GM23338 (cell line): ENCODE measurements at regions not wholly inside any gene's neighbourhood (a gene's known extent, or its start where the extent isn't known, plus 50 kb on each side); places are given as distances from the start of the nearest gene placed in this dataset.

Source experiments
- ATAC-seq: fragments of 200-7000 bp; cut with Tn5 transposase; 3 replicates; pipeline ENCODE4 v1.9.1; 2020
- DNase-seq: peaks from one replicate; pipeline ENCODE4 v3.0.0-alpha.2; 2015; ENCODE audit warnings: low spot score
- H2AFZ ChIP-seq: fragments of 200-600 bp; sonication (generic); 2 replicates; pipeline ENCODE4 v1.8.0; 2016; ENCODE audit warnings: antibody characterized with exemption, mild to moderate bottlenecking, moderate library complexity
- H3F3A ChIP-seq: fragments of 200-600 bp; sonication (generic); replicated peaks from 2 replicates; pipeline ENCODE4 v1.8.0; 2017; ENCODE audit warnings: antibody characterized with exemption, mixed run types, low read depth
- H3K27ac ChIP-seq: fragments of 200-600 bp; sonication (generic); 2 replicates; pipeline ENCODE4 v1.6.1; 2016; ENCODE audit warnings: low read depth
- H3K27me3 ChIP-seq: fragments of 200-600 bp; sonication (generic); 2 replicates; pipeline ENCODE4 v1.8.0; 2016; ENCODE audit warnings: mild to moderate bottlenecking, mixed run types, moderate library complexity; ENCODE audit not compliant: insufficient read depth
- H3K36me3 ChIP-seq: fragments of 200-600 bp; sonication (generic); 2 replicates; pipeline ENCODE4 v1.8.0; 2016; ENCODE audit warnings: mild to moderate bottlenecking; ENCODE audit not compliant: insufficient read depth
- H3K4me1 ChIP-seq: fragments of 200-600 bp; sonication (generic); 2 replicates; pipeline ENCODE4 v1.8.0; 2016; ENCODE audit warnings: mild to moderate bottlenecking, moderate library complexity; ENCODE audit not compliant: insufficient read depth
- H3K4me2 ChIP-seq: fragments of 200-600 bp; sonication (generic); 2 replicates; pipeline ENCODE4 v1.7.1; 2017; ENCODE audit warnings: mixed run types
- H3K4me3 ChIP-seq: fragments of 200-600 bp; sonication (generic); 2 replicates; pipeline ENCODE4 v1.6.1; 2016; ENCODE audit warnings: mixed run types
- H3K79me2 ChIP-seq: fragments of 200-600 bp; sonication (generic); replicated peaks from 2 replicates; pipeline ENCODE4 v1.8.0; 2017; ENCODE audit warnings: mild to moderate bottlenecking; ENCODE audit not compliant: insufficient read depth
- H3K9me2 ChIP-seq: fragments of 200-600 bp; sonication (generic); 2 replicates; pipeline ENCODE4 v1.8.0; 2017; ENCODE audit not compliant: insufficient read depth
- H4K20me1 ChIP-seq: fragments of 200-600 bp; sonication (generic); replicated peaks from 2 replicates; pipeline ENCODE4 v1.8.0; 2017; ENCODE audit warnings: mild to moderate bottlenecking; ENCODE audit not compliant: insufficient read depth
- H3K27ac Mint-ChIP-seq: 2 replicates; pipeline ENCODE4 v1.8.0; 2020; ENCODE audit warnings: inconsistent platforms, mild to moderate bottlenecking, moderate library complexity, mixed read lengths
- H3K27me3 Mint-ChIP-seq: 3 replicates; pipeline ENCODE4 v1.8.0; 2022; ENCODE audit warnings: low read depth, mild to moderate bottlenecking, moderate library complexity, mixed read lengths, inconsistent platforms; ENCODE audit not compliant: insufficient read depth, poor library complexity
- H3K36me3 Mint-ChIP-seq: 3 replicates; pipeline ENCODE4 v1.8.0; 2021; ENCODE audit warnings: low read depth, mild to moderate bottlenecking, inconsistent platforms, moderate library complexity, mixed read lengths
- H3K4me1 Mint-ChIP-seq: 3 replicates; pipeline ENCODE4 v1.8.0; 2020; ENCODE audit warnings: mild to moderate bottlenecking, inconsistent platforms, mixed read lengths
- H3K4me3 Mint-ChIP-seq: 3 replicates; pipeline ENCODE4 v1.8.0; 2021; ENCODE audit warnings: moderate library complexity, mild to moderate bottlenecking, inconsistent platforms, mixed read lengths
- H3K9me3 Mint-ChIP-seq: 3 replicates; pipeline ENCODE4 v1.8.0; 2020; ENCODE audit warnings: moderate library complexity, mild to moderate bottlenecking, inconsistent platforms, mixed read lengths
- CREB1 ChIP-seq: fragments of 250-450 bp; sonication (Bioruptor Pico); IDR thresholded peaks from 2 replicates; pipeline ENCODE4 v1.5.0; 2020; ENCODE audit warnings: low read depth, mild to moderate bottlenecking, moderate library complexity
- CTCF ChIP-seq, 2 experiments: fragments of 200-600 bp in 1 of 2; sonication (generic) in 1 of 2; conservative IDR thresholded peaks; 2 replicates each; pipeline versions ENCODE4 v1.5.1 to v1.6.1; 2016 to 2017; ENCODE audit warnings: antibody characterized with exemption in 2 of 2, low read depth in 2 of 2, mild to moderate bottlenecking in 2 of 2, moderate library complexity in 1 of 2
- ETS1 ChIP-seq: IDR thresholded peaks from 2 replicates; pipeline ENCODE4 v1.6.1; 2016; ENCODE audit warnings: antibody characterized with exemption
- EZH2 ChIP-seq: fragments of 200-600 bp; sonication (generic); IDR thresholded peaks from one replicate; pipeline ENCODE4 v1.8.0; 2017; ENCODE audit warnings: antibody characterized with exemption, mild to moderate bottlenecking, low read depth; ENCODE audit not compliant: unreplicated experiment
- EZH2phosphoT487 ChIP-seq: fragments of 200-600 bp; sonication (generic); IDR thresholded peaks from one replicate; pipeline ENCODE4 v1.8.1; 2018; ENCODE audit warnings: antibody characterized with exemption; ENCODE audit not compliant: unreplicated experiment
- JUNB ChIP-seq: IDR thresholded peaks from one replicate; pipeline ENCODE4 v1.6.1; 2016; ENCODE audit warnings: antibody characterized with exemption; ENCODE audit not compliant: unreplicated experiment
- NANOG ChIP-seq: IDR thresholded peaks from 2 replicates; pipeline ENCODE4 v1.6.1; 2016; ENCODE audit warnings: antibody characterized with exemption, borderline replicate concordance
- POLR2AphosphoS5 ChIP-seq: IDR thresholded peaks from 2 replicates; pipeline ENCODE4 v1.6.1; 2016; ENCODE audit warnings: antibody characterized with exemption, low read depth
- REST ChIP-seq: IDR thresholded peaks from one replicate; pipeline ENCODE4 v1.6.1; 2018; ENCODE audit warnings: antibody characterized with exemption; ENCODE audit not compliant: unreplicated experiment
- STAT1 ChIP-seq: IDR thresholded peaks from one replicate; pipeline ENCODE4 v1.6.1; 2016; ENCODE audit warnings: antibody characterized with exemption; ENCODE audit not compliant: unreplicated experiment
- ZNF114 ChIP-seq: fragments of 250-450 bp; sonication (Bioruptor Pico); IDR thresholded peaks from 2 replicates; pipeline ENCODE4 v1.5.0; 2020; ENCODE audit warnings: mild to moderate bottlenecking, moderate library complexity
- ZNF331 ChIP-seq: fragments of 250-450 bp; sonication (Bioruptor Pico); IDR thresholded peaks from 2 replicates; pipeline ENCODE4 v1.5.0; 2020; ENCODE audit warnings: low read depth, mild to moderate bottlenecking, moderate library complexity
- ZNF462 ChIP-seq: fragments of 250-450 bp; sonication (Bioruptor Pico); IDR thresholded peaks from 2 replicates; pipeline ENCODE4 v1.5.0; 2020; ENCODE audit warnings: mild to moderate bottlenecking, moderate library complexity

GRCh38 chr3:73685061-73685460 is 60.3 kb upstream of the PDZRN3 start:
- H3K36me3 ChIP-seq: no peaks in the 10 kb centered on the region
- ATAC-seq: no peak
- no peak for DNase-seq
- H3K27ac ChIP-seq: no peak overlapping the region; the same call in 1 of the 2 replicates
- Mint-ChIP-seq H3K27me3 (peaks cover 3% of the 10 kb centered on the region), H3K36me3 (no peaks in the 10 kb centered on the region), H3K4me3 (no peak overlapping the region), H3K4me1 (peaks cover 27% of the 10 kb centered on the region), H3K27ac (no peak overlapping the region), H3K9me3 (no peaks in the 10 kb centered on the region)
- TF ChIP-seq JUNB (no peak), ETS1 (no peak), ZNF114 (CRISPR knock-in tag) (no peak), REST (no peak), ZNF331 (CRISPR knock-in tag) (no peak), NANOG (no peak), EZH2 (no peak), CREB1 (CRISPR knock-in tag) (no peak), CTCF (conservative IDR thresholded peaks at IDR 0.05; ENCODE audit: low read depth in 2 of 2) (no peak), POLR2AphosphoS5 (no peak), STAT1 (no peak), ZNF462 (CRISPR knock-in tag) (no peak), EZH2phosphoT487 (no peak)
- H4K20me1 ChIP-seq: no peaks in the 10 kb centered on the region
- no peaks in the 10 kb centered on the region for H3K27me3 ChIP-seq
- H2AFZ ChIP-seq: peak overlapping the region; percentile 93
- H3F3A ChIP-seq: no peaks in the 10 kb centered on the region
- H3K9me2 ChIP-seq: 0 out of 2 replicates have a peak, but pooled peaks cover 3% of the 10 kb centered on the region
- H3K79me2 ChIP-seq: no peaks in the 10 kb centered on the region
- no peak overlapping the region for H3K4me3 ChIP-seq
- H3K4me2 ChIP-seq: peak overlapping the region; percentile 37; the same call in 1 of the 2 replicates
- peaks cover 29% of the 10 kb centered on the region for H3K4me1 ChIP-seq
